ENCODE measurements at regions not wholly inside any gene's neighbourhood (a gene's known extent, or its start where the extent isn't known, plus 50 kb on each side); places are given as distances from the start of the nearest gene placed in this dataset.

- no peaks in the 10 kb centered on the region for H4K20me1 ChIP-seq (ENCODE audit: control insufficient read depth, insufficient read depth, low read depth, low read length)
- H3K27ac ChIP-seq (ENCODE audit: low read depth, low read length) = no peak overlapping the region
- TF ChIP-seq EZH2phosphoT487 (IDR thresholded peaks at IDR 0.05; ENCODE audit: borderline replicate concordance, low read length) (no peak), CTCF (IDR thresholded peaks at IDR 0.05; ENCODE audit: low read depth, low read length, poor library complexity, severe bottlenecking) (no peak)
- no peaks in the 10 kb centered on the region for H3K9me3 ChIP-seq (ENCODE audit: control insufficient read depth, insufficient read depth, low read length)
- H3K4me1 ChIP-seq (ENCODE audit: control insufficient read depth, low read length) = no peaks in the 10 kb centered on the region
- no peak overlapping the region for H3K4me3 ChIP-seq (ENCODE audit: low read length)
- no peaks in the 10 kb centered on the region for H3K9me2 ChIP-seq (replicated peaks; ENCODE audit: control insufficient read depth, low read length)
- no peaks in the 10 kb centered on the region for H3K36me3 ChIP-seq (ENCODE audit: control insufficient read depth, low read length)
- no peaks in the 10 kb centered on the region for H3F3A ChIP-seq (ENCODE audit: control insufficient read depth, insufficient read depth)
- no peak overlapping the region for H3K4me2 ChIP-seq (ENCODE audit: low read length)
- no peaks in the 10 kb centered on the region for H3K79me2 ChIP-seq (ENCODE audit: control insufficient read depth, low read length)
- H3K27me3 ChIP-seq (ENCODE audit: control insufficient read depth, low read length) = no peaks in the 10 kb centered on the region
These were observed 577.4 kb upstream of the LMCD1 start for GRCh38 chr3:7924228-7924627.

- no peak for TF ChIP-seq CTCF (IDR thresholded peaks at IDR 0.05; ENCODE audit: low read depth, low read length, poor library complexity, severe bottlenecking)
- TF ChIP-seq EZH2phosphoT487 (IDR thresholded peaks at IDR 0.05; ENCODE audit: borderline replicate concordance, low read length) = no peak
- H3K4me3 ChIP-seq (ENCODE audit: low read length) = no peak overlapping the region
These were observed 574.6 kb upstream of the LMCD1 start for GRCh38 chr3:7927015-7927414.

GRCh38 chr3:7927864-7928263 is 573.8 kb upstream of the LMCD1 start:
- no peaks in the 10 kb centered on the region for H3F3A ChIP-seq (ENCODE audit: control insufficient read depth, insufficient read depth)
- H3K4me2 ChIP-seq (ENCODE audit: low read length) = no peak overlapping the region
- no peaks in the 10 kb centered on the region for H3K9me3 ChIP-seq (ENCODE audit: control insufficient read depth, insufficient read depth, low read length)
- H3K79me2 ChIP-seq (ENCODE audit: control insufficient read depth, low read length) = no peaks in the 10 kb centered on the region
- H3K27ac ChIP-seq (ENCODE audit: low read depth, low read length) = no peak overlapping the region
- H3K9me2 ChIP-seq (replicated peaks; ENCODE audit: control insufficient read depth, low read length) = no peaks in the 10 kb centered on the region
- H3K4me1 ChIP-seq (ENCODE audit: control insufficient read depth, low read length) = no peaks in the 10 kb centered on the region
- H3K4me3 ChIP-seq (ENCODE audit: low read length) = no peak overlapping the region
- no peaks in the 10 kb centered on the region for H3K36me3 ChIP-seq (ENCODE audit: control insufficient read depth, low read length)
- no peaks in the 10 kb centered on the region for H3K27me3 ChIP-seq (ENCODE audit: control insufficient read depth, low read length)
- no peaks in the 10 kb centered on the region for H4K20me1 ChIP-seq (ENCODE audit: control insufficient read depth, insufficient read depth, low read depth, low read length)
- no peak for TF ChIP-seq EZH2phosphoT487 (IDR thresholded peaks at IDR 0.05; ENCODE audit: borderline replicate concordance, low read length)
- TF ChIP-seq CTCF (IDR thresholded peaks at IDR 0.05; ENCODE audit: low read depth, low read length, poor library complexity, severe bottlenecking) = no peak

More at GRCh38 chr3:7927015-7927414, 574.6 kb upstream of the LMCD1 start:
- Histone ChIP-seq H3K36me3 (ENCODE audit: control insufficient read depth, low read length) (no peaks in the 10 kb centered on the region), H3K27ac (ENCODE audit: low read depth, low read length) (no peak overlapping the region), H3K4me1 (ENCODE audit: control insufficient read depth, low read length) (no peaks in the 10 kb centered on the region), H3K79me2 (ENCODE audit: control insufficient read depth, low read length) (no peaks in the 10 kb centered on the region), H3K9me2 (replicated peaks; ENCODE audit: control insufficient read depth, low read length) (no peaks in the 10 kb centered on the region), H3K9me3 (ENCODE audit: control insufficient read depth, insufficient read depth, low read length) (no peaks in the 10 kb centered on the region), H3F3A (ENCODE audit: control insufficient read depth, insufficient read depth) (no peaks in the 10 kb centered on the region), H4K20me1 (ENCODE audit: control insufficient read depth, insufficient read depth, low read depth, low read length) (no peaks in the 10 kb centered on the region), H3K4me2 (ENCODE audit: low read length) (no peak overlapping the region), H3K27me3 (ENCODE audit: control insufficient read depth, low read length) (no peaks in the 10 kb centered on the region)

Data from DOHH2 (cell line).